H7 (cell line): ENCODE measurements at regions not wholly inside any gene's neighbourhood (a gene's known extent, or its start where the extent isn't known, plus 50 kb on each side); places are given as distances from the start of the nearest gene placed in this dataset.
"Not testable (repeated sequence)": the region's sequence is repeated elsewhere in the genome, so short reads cannot be mapped to it uniquely, and the experiment has no call there.

Source experiments
- DNase-seq: peaks from one replicate; pipeline ENCODE4 v3.0.0; 2012
- H3K27me3 ChIP-seq: 2 replicates; pipeline ENCODE4 v1.6.0; 2011; ENCODE audit warnings: mild to moderate bottlenecking, low read length; ENCODE audit not compliant: control insufficient read depth, insufficient read depth
- H3K36me3 ChIP-seq: replicated peaks from 2 replicates; pipeline ENCODE4 v1.5.1; 2011; ENCODE audit warnings: low read length; ENCODE audit not compliant: control insufficient read depth, insufficient read depth
- H3K4me3 ChIP-seq: 2 replicates; pipeline ENCODE4 v1.5.1; 2011; ENCODE audit warnings: low read depth, mild to moderate bottlenecking, control low read depth, low read length, moderate library complexity; ENCODE audit not compliant: insufficient read depth

DNA sequence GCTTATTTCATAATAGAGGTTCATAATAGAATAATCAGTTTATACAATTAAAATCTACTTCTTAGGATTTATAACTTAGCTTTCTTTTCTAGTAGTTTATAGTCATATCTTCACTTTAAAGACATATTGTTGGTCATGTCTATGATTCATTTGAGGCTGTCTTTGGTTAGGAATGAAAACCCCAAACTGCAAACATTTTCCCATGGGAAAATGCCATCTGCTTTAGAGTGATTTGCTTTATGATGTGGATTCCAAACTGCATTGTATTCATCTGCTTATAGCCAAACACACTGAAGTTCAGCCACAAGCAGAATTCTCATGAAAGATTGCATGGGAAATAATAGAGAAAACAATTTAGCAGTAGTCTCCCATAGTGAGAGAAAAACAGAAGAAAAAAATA is 128.0 kb downstream of the RFPL4B start:
- H3K36me3 ChIP-seq: no peaks in the 10 kb centered on the region
- DNase-seq: no peak
- H3K4me3 ChIP-seq: no peak overlapping the region
- H3K27me3 ChIP-seq: no peaks in the 10 kb centered on the region

- H3K4me3 ChIP-seq: no peak overlapping the region
- no peaks in the 10 kb centered on the region for H3K36me3 ChIP-seq
- DNase-seq: no peak
- H3K27me3 ChIP-seq: no peaks in the 10 kb centered on the region
Observed at GRCh38 chr6:112477125-112477524, 130.0 kb downstream of the RFPL4B start.

GRCh38 chr6:112478036-112478435 is 130.9 kb downstream of the RFPL4B start:
- Histone ChIP-seq H3K27me3 (no peaks in the 10 kb centered on the region), H3K36me3 (no peaks in the 10 kb centered on the region), H3K4me3 (no peak overlapping the region)
- DNase-seq: no peak

- H3K36me3 ChIP-seq, H3K27me3 ChIP-seq, DNase-seq, H3K4me3 ChIP-seq: not testable (repeated sequence)
Observed at GRCh38 chr6:112479975-112480374, 132.8 kb downstream of the RFPL4B start.

- no peak for DNase-seq
- no peaks in the 10 kb centered on the region for H3K36me3 ChIP-seq
- H3K27me3 ChIP-seq: no peaks in the 10 kb centered on the region
- H3K4me3 ChIP-seq: no peak overlapping the region
Observed at GRCh38 chr6:112480553-112480952, 133.4 kb downstream of the RFPL4B start.

- no peak for DNase-seq
- no peak overlapping the region for H3K4me3 ChIP-seq
- H3K36me3 ChIP-seq: no peaks in the 10 kb centered on the region
- H3K27me3 ChIP-seq: no peaks in the 10 kb centered on the region
Observed at GRCh38 chr6:112481211-112481610, 134.1 kb downstream of the RFPL4B start.

DNA sequence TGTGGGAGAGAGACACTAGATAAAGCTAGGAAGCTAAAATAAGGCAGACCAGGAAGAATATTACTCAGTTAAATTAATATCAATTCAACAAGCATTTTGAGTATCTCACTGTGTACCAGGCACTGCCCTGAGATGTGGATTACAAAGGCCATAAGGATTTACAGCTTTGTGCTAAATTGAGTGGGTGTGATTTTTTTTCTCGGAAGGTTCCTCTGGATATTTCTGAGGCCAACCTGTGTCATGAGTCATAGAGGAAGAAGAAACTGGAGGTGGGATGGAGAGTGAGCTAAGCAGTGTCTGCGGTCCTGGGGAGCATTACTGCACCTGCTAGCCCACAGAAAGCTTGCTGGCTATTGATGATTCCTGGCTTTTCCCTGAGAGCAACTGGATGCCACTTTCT is 135.2 kb downstream of the RFPL4B start:
- no peak for DNase-seq
- Histone ChIP-seq H3K27me3 (no peaks in the 10 kb centered on the region), H3K4me3 (no peak overlapping the region), H3K36me3 (no peaks in the 10 kb centered on the region)

DNA sequence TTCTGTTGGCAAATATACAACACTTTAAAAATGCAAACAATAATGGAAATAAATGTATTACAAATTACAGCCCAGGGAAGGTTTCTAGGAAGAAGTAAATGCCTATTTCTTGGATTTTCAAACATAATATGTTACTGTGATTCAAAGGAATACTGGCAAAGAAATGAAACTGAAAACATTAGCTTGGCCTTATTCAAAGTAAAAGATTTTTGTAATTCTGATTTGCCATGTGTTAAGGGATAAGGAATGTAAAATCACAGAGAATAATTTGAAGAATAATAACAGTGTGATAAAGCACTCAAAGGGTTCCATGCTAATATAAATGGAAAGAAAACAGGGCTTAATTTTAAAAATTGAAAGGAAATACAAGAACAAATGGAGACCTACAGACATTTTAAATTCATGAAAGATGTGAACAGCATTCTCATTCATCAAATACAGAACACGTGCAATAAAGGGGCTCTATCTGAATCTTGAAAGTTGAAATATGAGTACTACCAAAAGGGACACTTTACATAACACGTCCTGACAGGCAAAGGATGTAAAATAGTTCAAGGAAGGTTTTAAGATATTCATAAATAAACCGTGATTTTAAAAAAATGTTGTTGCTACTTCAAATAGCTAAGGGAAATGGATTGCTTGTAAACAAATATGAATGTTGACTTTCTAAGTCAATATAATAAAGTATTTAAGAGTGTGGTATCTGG is 138.1 kb downstream of the RFPL4B start:
- Histone ChIP-seq H3K27me3 (no peaks in the 10 kb centered on the region), H3K4me3 (no peak overlapping the region), H3K36me3 (no peaks in the 10 kb centered on the region)
- no peak for DNase-seq

- Histone ChIP-seq H3K4me3 (no peak overlapping the region), H3K36me3 (no peaks in the 10 kb centered on the region), H3K27me3 (no peaks in the 10 kb centered on the region)
- DNase-seq: no peak
Observed at GRCh38 chr6:112485827-112486212, 138.7 kb downstream of the RFPL4B start.

- Histone ChIP-seq H3K4me3 (no peak overlapping the region), H3K27me3 (no peaks in the 10 kb centered on the region), H3K36me3 (no peaks in the 10 kb centered on the region)
- DNase-seq: no peak
Observed at GRCh38 chr6:112486454-112486853, 139.3 kb downstream of the RFPL4B start.

GRCh38 chr6:112488238-112488637 is 141.1 kb downstream of the RFPL4B start:
- Histone ChIP-seq H3K4me3 (no peak overlapping the region), H3K36me3 (no peaks in the 10 kb centered on the region), H3K27me3 (no peaks in the 10 kb centered on the region)
- no peak for DNase-seq

GRCh38 chr6:112501705-112502104 is 154.6 kb downstream of the RFPL4B start:
- no peaks in the 10 kb centered on the region for H3K36me3 ChIP-seq
- no peak overlapping the region for H3K4me3 ChIP-seq
- DNase-seq: peak; percentile 16
- no peaks in the 10 kb centered on the region for H3K27me3 ChIP-seq

GRCh38 chr6:112502351-112503090 is 155.4 kb downstream of the RFPL4B start:
- DNase-seq: peak; percentile 13
- Histone ChIP-seq H3K36me3 (no peaks in the 10 kb centered on the region), H3K4me3 (no peak overlapping the region)

GRCh38 chr6:112503091-112503596 is 156.0 kb downstream of the RFPL4B start:
- peak; percentile 7 for DNase-seq
- no peaks in the 10 kb centered on the region for H3K36me3 ChIP-seq
- H3K27me3 ChIP-seq: no peaks in the 10 kb centered on the region
- H3K4me3 ChIP-seq: no peak overlapping the region

More at GRCh38 chr6:112502351-112503090, 155.4 kb downstream of the RFPL4B start:
- no peaks in the 10 kb centered on the region for H3K27me3 ChIP-seq

- Histone ChIP-seq H3K4me3 (no peak overlapping the region), H3K27me3 (no peaks in the 10 kb centered on the region), H3K36me3 (no peaks in the 10 kb centered on the region)
- DNase-seq: no peak
Observed at GRCh38 chr6:112504621-112505020, 157.5 kb downstream of the RFPL4B start.
